ENCODE measurements at regions not wholly inside any gene's neighbourhood (a gene's known extent, or its start where the extent isn't known, plus 50 kb on each side); places are given as distances from the start of the nearest gene placed in this dataset.

DNA sequence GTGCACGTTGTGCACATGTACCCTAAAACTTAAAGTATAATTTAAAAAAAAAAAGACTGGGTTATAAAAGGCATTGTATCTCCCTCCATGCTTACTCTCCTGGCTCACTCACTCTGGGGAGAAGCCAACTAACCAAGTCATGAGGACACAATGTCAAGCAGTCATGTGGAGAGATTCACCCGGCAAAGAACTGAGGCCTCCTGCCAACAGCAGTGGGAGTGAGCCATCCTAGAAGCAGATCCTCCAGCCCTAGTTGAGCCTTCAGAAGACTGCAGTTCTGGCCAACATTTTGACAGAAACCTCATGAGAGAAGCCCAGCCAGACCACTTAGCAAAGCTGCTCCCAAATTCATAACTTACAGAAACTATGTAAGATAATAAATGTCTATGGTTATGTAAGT lies 521.7 kb upstream of the FZD8 start:
- no peak for DNase-seq

DNA sequence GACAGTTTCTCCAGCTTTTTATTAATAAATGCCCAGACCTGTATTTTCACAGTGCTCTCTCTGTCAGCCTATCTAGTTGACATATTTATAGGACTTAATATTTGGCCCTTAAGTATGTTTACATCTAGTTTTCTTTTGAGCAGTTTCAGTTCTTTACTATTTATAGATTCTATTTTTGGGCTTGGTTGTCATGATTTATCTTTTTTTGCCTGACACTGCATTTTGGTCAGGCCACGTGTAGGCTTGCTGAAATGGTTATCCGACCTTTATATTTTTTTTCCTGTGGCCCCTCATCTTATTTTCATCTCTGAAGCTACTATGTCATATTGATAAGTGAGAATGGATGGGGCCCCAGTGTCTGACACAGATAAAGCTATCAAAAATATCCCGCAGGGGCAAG lies 515.4 kb upstream of the FZD8 start:
- DNase-seq, result no peak

DNA sequence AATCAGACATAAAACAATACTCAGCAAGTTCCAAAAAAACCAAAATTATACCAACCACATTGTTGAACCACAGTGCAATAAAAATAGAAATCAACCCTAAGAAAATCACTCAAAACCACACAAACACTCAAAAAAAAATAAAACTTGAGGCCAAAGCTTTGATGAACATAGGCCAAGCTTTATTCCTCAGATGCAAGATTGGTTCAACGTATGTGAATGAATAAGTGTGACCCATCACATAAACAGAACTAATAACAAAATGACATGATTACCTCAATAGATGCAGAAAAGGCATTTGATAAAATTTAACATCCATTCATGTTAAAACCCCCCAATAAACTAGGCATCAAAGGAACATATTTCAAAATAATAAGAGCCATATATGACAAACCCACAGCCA lies 506.1 kb upstream of the FZD8 start:
- no peak for DNase-seq

DNA sequence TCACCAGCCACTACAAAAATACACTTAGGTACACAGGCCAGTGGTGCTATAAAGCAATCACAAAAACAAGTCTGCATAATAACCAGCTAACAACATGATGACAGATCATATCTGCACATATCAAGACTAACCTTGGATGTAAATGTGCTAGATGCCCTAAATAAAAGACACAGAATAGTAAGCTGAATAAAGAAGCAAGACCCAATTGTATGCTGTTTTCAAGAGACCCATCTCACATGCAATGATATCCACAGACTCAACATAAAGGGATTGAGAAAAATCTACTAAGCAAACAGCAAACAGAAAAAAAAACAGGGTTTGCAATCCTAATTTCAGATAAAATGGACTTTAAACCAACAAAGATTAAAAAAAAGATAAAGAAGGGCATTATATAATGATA lies 505.4 kb upstream of the FZD8 start:
- no peak for DNase-seq

DNA sequence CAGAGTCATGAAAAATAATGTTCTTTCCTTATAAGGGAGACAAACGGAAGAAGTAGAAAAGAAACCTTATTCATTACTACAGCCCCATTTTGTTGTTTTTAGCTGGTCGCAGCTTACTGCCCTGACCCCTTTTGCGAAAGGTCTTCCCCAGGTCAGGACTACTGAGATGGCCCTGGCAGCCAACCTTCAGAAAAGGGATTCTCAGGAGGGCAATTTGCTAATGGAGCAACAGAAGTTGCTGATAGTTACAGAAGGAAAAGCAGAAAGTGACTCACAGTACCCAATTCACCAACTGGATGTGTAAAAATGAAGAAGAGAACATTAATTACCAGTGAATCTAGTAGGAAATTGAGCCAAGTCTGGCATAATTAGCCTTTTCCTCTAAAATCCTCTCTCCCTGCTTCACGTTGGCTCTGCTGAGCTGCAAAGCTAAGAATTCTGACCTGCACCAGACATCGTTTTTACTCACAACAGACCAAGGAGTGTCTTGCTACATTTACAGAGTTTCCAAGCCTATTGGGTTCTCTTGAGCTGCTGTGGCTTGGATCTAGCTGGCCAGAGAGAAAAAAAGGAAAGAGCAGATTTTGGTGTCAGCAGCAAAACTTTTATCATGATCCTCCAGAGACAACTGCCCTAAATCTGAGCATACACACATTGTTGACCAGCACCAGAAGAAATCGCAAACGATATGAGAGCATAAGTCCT lies 499.9 kb upstream of the FZD8 start:
- DNase-seq, result no peak

DNA sequence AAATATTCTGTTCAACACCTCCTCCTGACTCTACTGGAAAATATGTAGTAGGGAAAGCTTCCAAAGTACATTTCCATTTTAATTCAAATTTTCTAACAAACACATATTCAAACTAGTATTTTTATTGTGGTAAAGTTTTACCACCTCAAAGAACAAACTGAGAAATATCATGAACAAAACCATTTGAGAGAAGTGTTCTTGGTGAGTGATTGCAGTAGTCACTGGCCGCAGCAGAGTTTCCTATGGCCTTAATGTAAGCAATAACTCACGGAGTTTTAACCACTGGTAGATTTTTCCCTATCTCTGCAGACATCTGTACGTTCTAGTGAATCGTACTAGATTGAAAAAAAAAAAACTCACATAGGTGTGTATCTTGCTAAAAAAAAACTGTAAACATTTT lies 487.0 kb upstream of the FZD8 start:
- DNase-seq, result no peak

DNA sequence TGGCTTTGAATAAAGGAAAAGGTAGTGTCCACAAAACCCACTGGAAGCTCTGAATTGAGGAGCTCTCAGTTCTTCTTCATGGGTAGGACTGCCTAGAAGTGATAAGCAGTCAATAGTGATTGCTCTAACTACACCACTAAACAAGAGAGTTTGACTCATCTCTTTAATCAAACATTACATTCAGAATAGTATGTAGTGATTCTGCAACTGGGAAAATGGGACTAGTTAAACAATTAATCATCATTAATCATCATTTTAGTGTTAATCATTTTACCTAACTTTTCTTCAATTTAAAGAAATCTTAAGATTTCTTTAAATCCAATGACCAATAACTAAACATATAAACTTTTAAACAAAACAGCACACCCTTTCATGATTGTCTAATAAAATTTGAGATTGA lies 484.0 kb upstream of the FZD8 start:
- DNase-seq, result no peak

DNA sequence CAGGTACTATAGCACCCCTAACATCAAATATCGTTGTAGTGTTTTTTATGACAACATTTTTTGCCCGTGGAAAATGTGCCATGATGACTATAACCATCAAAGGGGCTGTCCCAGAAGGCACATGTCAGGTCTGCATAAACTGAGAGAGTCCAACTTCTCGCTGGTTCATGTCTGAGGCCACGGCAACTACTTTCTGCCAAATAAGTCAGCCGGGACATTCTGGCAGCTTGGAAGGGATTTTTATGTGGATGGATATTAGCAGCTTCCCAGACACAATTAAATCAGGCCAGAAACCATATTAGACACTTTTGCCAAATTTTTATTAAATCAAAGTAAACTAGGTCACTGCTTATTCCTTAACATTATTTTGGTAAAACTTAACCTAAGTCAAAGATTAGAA lies 477.4 kb upstream of the FZD8 start:
- DNase-seq, result no peak

DNA sequence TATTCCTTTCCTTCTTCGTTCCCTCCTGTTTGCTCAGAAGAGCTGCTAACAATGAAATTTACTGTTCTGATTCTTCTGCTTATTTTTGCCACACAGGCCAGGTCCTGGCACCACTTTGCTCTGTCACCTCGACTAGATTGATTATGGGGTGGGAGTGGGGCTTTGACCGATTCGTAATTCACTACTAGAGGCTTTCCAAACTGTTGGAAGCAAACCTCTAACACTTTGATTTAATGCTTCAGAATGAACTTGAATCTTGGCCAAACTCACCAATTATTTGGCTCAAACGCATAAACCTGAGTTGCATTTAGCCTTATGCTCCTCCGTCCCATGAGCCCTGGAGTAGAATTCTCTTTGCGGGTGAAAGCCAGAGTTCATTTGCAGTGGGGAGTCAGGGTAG lies 476.2 kb upstream of the FZD8 start:
- DNase-seq, result no peak

DNA sequence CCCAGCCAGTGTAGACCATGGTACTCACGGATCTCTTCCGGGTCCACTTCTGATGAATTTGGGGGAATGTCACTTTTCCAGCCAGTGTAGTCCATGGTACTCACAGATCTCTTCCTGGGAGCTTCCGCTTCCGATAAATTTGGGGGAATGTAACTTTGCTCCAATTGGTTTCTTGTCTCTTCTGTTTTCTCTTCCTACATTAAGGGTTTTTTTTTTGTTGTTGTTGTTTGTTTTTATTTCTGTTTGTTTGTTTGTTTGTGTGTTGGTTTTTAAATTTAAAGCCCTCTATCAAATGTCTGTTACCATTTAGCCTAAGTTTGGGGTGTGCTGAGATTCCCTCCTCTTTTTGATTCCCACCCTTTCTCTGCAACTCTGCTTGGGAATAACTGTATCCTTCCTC lies 475.8 kb upstream of the FZD8 start:
- DNase-seq, result no peak

DNA sequence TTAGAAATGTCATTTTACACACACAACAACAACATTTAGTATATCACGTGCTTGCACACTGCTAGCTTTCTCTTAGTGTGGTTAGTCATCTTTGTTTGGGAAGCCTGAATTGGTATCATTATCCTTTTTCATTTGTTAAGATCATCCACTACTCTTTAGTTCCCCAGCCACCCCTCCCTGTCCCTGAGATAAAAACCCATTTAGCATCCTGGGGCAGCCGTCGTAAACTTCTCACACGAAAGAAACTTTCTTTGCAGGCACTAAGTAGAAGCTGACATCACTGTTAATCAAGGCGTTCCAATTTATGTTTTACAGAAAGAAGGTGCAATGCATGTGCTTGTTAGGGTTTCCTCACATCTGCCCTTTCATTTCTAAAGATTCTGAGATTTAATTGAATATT lies 475.1 kb upstream of the FZD8 start:
- DNase-seq, result no peak

DNA sequence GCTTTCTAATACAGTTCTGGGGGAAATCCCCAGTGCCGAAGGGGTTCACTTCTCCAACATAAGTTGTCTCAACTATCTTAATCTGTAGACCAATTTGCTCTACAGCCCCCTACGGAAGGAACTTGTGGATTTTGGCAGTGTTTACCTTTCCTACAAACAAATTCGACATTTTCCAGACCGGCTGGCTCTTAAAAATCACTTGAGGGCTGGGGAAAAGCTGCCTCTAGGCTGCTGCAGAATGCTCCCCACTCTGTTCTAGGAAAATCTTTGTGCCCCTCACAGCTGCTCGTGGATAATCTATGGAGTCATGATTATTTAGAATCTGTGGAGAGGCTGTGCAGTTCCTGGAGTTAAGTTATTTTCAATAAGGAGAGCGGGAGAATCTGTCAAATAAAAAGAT lies 474.6 kb upstream of the FZD8 start:
- DNase-seq, result no peak

DNA sequence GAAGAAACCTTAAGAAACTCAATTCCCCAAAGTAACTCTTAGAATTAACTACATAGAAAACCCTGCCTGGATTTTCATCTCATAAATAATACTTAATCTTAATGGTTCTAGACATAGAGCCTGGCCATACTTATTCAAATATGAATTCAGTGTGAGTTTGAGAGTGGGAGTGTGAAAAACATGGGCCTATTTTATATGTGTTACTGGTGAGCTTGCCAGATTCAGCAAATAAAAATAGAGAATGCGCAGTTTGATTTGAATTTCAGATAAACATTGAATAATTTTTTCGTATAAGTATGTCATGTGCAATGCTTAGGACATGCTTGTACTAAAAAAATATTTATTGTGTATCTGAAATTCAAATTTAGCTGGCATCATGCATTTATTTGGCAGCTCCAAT lies 473.9 kb upstream of the FZD8 start:
- no peak for DNase-seq

DNA sequence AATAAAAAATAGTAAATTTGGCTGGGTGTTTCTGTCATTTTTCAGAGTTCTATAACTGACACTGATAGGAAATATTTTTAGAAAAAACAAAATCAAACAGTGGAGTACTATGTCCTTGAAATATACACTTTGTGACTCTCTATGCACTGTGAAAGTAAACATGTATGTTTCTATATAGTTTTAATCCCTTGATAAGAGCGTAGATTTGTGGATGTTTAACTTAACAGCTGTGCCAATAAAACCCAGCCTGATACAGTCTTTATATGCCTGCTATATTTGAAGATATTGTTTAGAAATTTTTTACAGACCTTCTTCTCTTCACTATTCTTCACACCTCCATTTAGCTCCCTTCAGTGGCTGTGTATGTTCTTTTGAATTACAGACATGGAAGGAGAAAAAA lies 473.3 kb upstream of the FZD8 start:
- DNase-seq, result no peak

DNA sequence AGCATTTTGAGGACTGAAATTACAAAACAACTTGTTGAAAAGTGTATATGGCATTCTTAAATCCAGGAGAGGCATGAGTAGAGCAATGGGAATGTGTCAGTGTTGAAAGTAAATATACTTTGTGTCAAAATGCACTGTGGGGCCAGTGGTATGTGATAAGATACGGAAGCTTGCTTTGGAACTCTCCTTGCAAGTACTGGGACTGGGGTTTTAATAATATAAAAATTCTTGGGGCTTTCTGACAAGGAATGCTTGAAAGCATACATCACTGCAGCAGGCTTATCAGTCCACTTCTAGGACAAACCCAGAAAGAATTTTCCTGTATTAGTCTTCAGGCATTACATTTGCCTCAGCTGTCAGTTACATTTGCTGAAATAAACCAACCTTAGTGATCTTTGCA lies 472.8 kb upstream of the FZD8 start:
- DNase-seq, result no peak

DNA sequence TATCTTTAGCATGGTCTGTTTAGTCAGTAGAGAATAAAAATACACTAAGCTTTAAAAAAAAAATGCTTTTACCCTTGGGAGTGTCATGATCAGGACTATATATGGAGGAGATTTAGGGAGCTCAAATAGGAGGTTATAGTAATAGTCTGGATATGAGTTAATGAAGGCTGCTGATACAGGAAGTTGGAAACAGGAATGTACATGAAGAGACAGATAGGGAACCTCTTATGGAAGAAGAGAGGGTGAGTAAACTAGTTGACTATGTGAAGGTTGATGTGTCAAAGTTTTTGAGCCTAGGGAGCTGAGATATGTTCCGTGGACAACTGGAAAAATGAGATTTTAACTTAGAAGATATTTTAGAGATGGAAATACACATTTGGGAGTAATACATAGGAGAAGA lies 472.0 kb upstream of the FZD8 start:
- no peak for DNase-seq

DNA sequence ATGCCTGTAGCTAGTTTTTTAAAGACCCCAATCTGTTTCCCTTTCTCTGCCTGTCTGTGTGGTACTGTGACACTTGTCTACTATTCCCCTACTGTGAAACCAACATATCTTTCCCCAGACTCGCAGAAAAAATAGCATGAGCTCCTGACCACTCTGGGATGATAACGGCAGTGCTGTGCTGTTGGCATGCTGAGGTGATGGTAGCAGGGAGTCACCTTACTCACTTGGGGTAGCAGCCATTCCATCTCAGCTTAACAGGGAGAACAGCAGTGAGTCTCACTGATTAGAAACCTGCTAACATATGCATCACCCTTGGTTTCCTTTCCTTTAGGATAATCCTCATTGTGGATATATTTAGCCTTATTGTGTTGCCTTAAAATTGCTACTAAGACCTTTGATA lies 469.6 kb upstream of the FZD8 start:
- no peak for DNase-seq

DNA sequence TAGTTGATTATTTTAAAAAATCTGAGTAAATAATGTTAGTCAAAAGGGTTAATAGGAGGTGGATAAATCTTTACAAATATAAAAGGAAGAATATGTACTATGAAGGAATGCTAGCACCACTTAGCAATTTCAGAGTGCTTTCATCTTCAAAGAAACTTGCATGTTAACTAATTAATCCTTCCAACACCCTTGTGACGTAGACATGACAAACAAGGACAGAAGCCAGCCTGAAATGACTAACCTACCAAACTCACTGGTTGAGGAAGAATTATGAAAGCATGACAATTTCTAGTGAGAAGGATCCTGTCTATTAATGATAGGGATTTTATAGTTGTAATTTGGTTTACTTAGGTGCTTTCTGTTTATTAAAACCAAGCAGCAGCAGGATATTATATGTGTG lies 468.0 kb upstream of the FZD8 start:
- DNase-seq, result no peak

DNA sequence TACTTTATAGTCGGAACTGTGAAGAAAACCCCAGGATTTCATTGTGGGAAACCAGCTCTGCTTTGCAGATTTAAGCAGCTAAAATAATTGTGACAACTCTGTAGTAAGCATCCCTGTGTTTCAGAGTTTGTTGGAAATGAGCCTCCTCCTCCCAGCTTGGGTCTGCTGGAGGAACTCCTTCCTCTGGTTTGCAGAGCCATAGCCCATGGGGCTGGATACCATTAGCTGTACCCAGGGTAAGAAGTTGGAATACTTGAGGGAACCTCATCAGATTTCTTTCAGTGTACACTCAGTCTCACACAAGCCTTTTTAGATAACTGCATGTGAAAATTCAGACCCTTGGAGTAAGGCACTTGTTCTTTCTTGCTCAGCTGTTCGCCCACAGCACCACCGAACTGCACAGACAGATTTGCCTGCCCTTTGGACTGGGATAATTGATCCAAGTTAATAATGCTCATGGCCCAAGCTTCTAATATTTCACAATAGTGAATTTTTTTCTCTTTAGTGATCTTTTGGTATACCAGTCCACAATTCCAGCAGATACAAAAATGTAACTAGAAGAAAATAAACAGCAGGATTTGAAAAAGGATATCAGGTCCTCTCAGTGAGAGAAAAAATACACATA lies 467.4 kb upstream of the FZD8 start:
- DNase-seq, result no peak

DNA sequence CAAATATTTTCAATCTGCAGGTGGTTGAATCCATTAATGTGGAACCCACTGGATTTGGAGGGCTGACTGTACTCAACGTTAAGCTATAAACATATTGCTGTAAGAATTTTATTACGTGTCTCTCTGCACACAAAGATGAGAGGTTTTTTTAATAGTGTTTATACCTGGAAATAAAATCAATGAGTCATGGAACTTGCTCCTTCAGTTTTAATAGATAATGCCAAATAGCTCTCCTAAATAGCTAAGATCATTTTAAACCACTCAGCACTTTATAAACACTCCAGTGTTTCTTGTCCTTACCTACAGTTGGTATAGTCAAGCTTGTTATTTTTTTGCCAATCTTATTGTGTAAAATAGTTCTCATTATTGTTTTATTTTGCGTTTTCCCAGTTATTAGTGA lies 455.6 kb upstream of the FZD8 start:
- DNase-seq, result no peak

DNA sequence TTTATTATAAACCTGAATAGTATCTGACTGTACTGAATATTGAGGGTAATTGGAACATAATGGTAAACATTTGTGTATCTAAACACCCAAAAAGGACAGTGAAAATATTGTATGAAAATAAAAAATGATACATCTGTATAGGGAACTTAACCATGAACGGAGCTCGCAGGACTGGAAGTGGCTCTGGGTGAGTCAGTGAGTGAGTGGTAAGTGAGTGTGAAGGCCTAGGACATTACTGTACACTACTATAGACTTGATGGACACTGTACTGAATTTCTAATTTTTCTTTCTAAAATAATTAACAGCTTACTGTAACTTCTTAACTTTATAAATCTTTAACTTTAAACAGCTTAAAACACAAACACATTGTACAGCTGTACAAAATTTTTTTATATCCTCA lies 454.5 kb upstream of the FZD8 start:
- no peak for DNase-seq

DNA sequence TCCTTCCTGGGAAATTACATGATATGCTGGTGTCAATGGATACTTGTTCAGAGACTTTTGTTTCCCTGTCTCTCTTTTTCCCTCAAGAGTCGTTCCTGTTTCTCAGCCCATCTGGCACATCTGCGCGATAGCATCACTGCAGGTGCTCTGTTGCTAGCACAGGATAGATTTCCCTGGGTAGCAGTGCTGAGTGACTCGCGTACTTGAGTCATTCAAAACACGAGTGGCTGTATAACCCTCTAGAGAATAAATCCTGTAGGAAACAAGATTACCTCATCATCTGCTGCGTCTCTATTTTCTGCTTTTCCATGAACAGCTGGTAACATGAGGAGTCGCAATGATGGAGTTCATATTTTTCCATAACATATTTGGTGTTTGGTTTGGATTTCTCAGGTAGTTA lies 452.0 kb upstream of the FZD8 start:
- no peak for DNase-seq

DNA sequence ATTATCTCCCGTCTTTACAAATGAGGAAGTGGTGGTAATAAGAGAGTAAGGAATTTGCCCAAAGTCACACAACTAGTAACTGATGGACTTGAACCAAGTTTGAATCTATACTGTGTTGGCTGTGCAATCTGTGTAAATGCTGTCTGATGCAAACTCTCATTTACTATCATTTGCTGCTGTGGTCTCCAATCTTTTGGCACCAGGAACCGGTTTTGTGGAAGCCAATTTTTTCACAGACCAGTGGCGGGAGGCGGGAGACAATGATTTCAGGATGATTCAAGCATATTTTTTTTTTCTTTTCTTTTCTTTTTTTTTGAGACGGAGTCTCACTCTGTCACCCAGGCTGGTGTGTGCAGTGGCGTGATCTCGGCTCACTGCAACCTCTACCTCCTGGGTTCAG lies 450.0 kb upstream of the FZD8 start:
- no peak for DNase-seq

DNA sequence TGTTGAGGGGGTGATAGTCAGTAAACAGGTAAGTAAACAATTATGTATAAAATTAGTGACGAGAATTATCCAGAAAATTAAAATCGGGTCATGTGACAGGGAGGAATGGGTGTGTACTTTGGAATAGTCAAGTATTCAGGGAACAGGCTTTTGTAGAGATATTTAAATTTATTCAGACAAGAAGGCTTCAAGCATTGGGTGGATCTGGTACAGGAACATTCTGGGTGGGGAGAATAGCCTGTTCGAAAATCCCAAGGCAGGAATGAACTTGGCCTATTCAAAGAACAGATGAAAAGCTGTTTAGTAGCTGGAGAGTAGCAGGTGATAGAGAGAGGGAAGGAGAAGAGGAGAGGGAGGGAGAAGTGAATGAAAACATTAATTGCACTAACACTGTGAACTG lies 448.9 kb upstream of the FZD8 start:
- DNase-seq, result no peak

DNA sequence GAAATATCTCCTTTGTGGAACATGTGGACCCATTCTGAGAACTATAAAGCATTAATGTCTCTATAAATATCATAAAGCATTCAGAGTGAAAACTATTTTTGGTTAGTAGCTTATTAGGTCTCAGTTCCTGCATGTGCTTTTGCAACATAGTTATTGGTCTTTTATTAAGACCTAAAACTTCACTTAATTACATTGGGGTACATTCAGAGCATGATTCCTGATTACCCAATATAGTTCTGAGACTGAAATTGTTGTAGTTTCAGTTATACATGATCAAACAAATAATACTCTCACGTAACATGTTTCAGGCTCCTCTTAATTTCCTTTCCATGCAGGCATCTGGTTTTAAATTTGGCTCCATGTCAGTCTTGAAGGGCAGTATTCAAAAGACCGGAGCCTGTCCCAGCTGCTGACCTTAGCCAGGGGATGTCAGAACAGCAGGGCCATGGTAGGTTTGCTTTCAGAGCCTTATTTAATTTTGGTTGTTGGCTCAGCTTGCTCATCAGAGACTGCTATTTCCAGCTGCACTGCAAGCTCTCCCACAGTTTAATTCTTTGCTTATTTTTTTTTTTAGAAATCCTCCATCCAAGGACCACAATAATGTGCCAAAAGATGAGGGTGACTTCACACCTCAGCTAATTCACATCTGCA lies 447.8 kb upstream of the FZD8 start:
- no peak for DNase-seq
